NT2/D1 (cell line): ENCODE measurements at regions not wholly inside any gene's neighbourhood (a gene's known extent, or its start where the extent isn't known, plus 50 kb on each side); places are given as distances from the start of the nearest gene placed in this dataset.

Experiments used
- DNase-seq: peaks from one replicate; pipeline ENCODE4 v3.0.0-alpha.2; 2011; ENCODE audit warnings: low read depth, low spot score
- H3K27me3 ChIP-seq: 2 replicates; pipeline ENCODE4 v1.6.0; 2011; ENCODE audit warnings: mild to moderate bottlenecking; ENCODE audit not compliant: insufficient read length, insufficient read depth
- H3K36me3 ChIP-seq: 2 replicates; pipeline ENCODE4 v1.6.1; 2011; ENCODE audit warnings: mild to moderate bottlenecking, low read length, mixed read lengths; ENCODE audit not compliant: insufficient read depth, insufficient read length
- H3K4me1 ChIP-seq: 2 replicates; pipeline ENCODE4 v1.5.1; 2011; ENCODE audit not compliant: insufficient read depth, insufficient read length
- H3K4me3 ChIP-seq: 2 replicates; pipeline ENCODE4 v1.5.1; 2011; ENCODE audit warnings: low read depth; ENCODE audit not compliant: insufficient read length
- H3K9ac ChIP-seq: 2 replicates; pipeline ENCODE4 v1.6.0; 2011; ENCODE audit warnings: low read depth; ENCODE audit not compliant: insufficient read length
- H3K9me3 ChIP-seq: 2 replicates; pipeline ENCODE4 v1.5.1; 2011; ENCODE audit warnings: mild to moderate bottlenecking, low read length; ENCODE audit not compliant: insufficient read depth
- SUZ12 ChIP-seq: IDR thresholded peaks from 2 replicates; pipeline ENCODE4 v1.6.1; 2011; ENCODE audit not compliant: insufficient read length, insufficient read depth; ENCODE audit errors: extremely low read depth
- YY1 ChIP-seq: IDR thresholded peaks from 2 replicates; pipeline ENCODE4 v1.6.1; 2011; ENCODE audit not compliant: insufficient read length, insufficient read depth
- ZNF274 ChIP-seq: IDR thresholded peaks from 2 replicates; pipeline ENCODE4 v1.6.1; 2011; ENCODE audit warnings: mild to moderate bottlenecking, low read depth, low read length

DNA sequence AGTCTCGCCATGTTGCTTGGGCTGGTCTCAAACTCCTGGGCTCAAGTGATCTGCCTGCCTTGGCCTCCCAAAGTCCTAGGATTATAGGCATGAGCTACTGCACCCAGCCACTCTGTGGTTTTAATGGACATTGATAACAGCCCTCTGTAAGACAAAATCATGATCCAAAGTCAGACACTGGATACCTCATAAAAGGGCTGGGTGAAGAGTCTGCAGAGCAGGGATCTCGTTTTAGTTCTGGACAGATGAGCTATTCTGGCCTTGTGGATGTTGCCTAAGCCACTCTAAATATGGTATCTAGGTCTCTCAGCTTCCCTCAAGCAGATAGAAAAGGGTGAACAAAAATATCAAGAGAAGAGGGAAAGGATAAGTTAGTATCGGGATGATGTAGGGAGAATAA lies 133.4 kb upstream of the OSMR start:
- Histone ChIP-seq H3K4me3 (no peak overlapping the region), H3K4me1 (peaks cover 2% of the 10 kb centered on the region), H3K36me3 (no peaks in the 10 kb centered on the region), H3K27me3 (no peaks in the 10 kb centered on the region), H3K9me3 (no peaks in the 10 kb centered on the region), H3K9ac (no peak overlapping the region)
- TF ChIP-seq YY1 (no peak), ZNF274 (no peak), SUZ12 (no peak)
- no peak for DNase-seq

DNA sequence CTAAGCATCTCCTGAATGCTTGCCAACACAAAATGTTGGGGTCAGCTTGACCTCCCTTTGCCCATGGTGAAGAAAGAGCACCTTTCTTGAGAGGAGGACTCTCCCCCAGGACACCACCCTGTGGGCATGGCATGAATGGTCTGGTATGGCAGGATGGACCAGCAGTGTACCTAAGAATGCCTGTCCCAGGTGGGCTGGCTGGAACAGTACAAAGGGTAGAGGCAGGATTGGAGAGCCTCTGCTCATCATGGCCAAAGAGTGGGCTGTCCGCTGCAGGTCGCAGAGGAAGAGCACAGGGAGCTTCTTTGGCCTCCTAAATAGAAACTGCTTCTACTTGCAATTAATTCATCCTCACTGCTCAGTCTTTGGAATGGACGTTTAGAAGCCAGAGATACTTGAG lies 131.6 kb upstream of the OSMR start:
- no peak for DNase-seq
- Histone ChIP-seq H3K36me3 (no peaks in the 10 kb centered on the region), H3K9me3 (no peaks in the 10 kb centered on the region), H3K4me3 (no peak overlapping the region), H3K4me1 (peaks cover 2% of the 10 kb centered on the region), H3K27me3 (no peaks in the 10 kb centered on the region), H3K9ac (no peak overlapping the region)
- TF ChIP-seq SUZ12 (no peak), YY1 (no peak), ZNF274 (no peak)

DNA sequence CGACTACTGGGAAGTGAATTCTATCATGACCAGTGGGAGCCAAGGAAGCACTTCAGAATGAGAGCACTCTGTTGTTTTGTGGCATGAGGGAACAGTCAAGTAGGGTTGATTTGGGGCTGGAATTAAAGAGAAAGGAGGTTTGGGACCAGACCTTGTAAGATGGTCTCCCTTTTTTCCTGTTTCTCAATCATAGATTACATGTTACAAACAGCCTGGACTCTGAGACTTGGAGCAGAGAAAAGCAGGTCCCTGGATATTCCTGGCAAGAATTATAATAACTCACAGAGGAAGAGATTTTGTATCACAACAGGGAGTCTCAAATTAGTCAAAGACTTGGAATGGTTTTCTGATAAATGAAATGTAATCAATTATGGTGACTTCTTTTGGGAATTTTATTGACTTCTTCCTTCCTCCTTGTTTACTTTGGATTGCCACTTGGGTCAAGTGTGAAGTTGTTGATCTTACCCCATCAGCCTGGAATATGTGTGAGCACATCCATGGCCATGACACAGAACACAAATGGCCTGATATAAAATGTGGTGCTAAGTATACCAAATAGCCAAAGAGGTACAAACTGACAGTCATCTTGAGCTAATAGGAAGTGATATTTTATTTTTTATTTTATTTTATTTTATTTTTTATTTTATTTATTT lies 131.0 kb upstream of the OSMR start:
- Histone ChIP-seq H3K9me3 (no peaks in the 10 kb centered on the region), H3K27me3 (no peaks in the 10 kb centered on the region), H3K36me3 (no peaks in the 10 kb centered on the region), H3K4me3 (no peak overlapping the region), H3K4me1 (peaks cover 2% of the 10 kb centered on the region), H3K9ac (no peak overlapping the region)
- TF ChIP-seq YY1 (no peak), SUZ12 (no peak), ZNF274 (no peak)
- DNase-seq = no peak

DNA sequence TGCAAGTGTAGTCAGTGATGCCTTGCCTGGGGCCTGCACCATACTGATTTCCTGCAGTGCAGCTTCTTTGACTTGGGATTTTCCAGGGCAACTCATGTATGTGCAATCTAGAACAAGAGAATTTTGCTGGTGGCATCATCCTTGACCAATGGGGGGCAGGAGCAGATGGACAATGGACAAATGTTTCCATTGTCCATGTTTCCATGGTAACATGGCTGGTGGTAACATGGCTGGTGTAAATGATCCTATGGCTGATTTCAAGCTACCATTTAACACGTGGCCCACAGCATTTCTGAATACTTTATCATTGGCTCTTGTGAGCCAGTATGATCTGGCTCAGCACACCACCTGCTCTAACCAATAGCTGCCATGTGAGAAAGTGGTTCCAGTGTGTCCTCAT lies 130.1 kb upstream of the OSMR start:
- Histone ChIP-seq H3K27me3 (no peaks in the 10 kb centered on the region), H3K4me3 (no peak overlapping the region), H3K4me1 (peaks cover 2% of the 10 kb centered on the region), H3K9me3 (no peaks in the 10 kb centered on the region), H3K9ac (no peak overlapping the region), H3K36me3 (no peaks in the 10 kb centered on the region)
- no peak for DNase-seq
- TF ChIP-seq ZNF274 (no peak), YY1 (no peak), SUZ12 (no peak)

DNA sequence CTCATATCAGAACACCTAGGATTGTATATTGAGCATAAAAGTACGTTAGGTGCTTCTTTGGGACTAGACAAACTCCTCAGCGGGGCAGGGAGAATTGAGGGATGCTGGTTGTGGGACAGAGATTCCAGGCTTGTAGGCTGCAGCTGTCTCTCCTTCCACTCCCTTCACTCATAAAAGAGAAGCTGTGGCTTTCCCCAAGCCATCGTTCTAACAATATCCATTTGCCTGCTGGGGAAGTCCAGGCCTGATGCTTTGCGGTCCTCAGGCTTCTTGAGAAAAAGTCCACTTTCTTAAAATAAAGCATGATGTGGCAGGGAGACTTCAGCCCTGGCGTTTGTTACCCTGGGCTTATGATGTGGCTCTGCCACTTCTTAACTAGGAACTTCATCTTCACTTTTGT lies 129.3 kb upstream of the OSMR start:
- no peak for DNase-seq
- TF ChIP-seq ZNF274 (no peak), SUZ12 (no peak), YY1 (no peak)
- H3K9me3 ChIP-seq = no peaks in the 10 kb centered on the region

DNA sequence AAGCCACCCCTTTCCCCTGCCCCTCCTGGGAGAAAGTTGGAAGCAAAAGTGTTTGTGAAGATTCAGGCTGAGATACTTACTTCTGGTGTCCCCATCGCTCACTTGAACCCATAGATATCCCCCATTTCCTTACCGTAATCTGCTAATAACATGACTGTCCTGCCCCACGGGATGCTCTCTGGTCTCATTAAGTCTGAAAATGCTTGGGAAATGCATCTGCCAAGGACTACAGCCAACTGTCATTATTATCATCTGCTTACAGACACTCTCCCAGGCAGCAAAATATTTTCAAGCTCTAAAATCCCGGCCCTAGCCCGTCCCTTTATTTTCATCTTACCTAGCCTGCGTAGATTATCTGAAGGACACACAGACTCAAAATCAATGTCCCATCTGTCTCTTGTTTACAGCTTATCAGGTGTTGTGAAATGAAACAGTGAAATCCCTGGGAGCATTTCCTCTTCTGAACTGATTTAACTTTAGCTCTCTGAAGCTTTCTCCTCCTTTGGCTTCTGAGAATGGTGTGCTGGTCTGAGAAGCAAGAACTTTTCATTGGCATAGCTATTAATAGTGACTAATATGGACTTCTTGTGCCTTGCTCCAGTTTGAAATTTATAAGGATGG lies 126.9 kb upstream of the OSMR start:
- H3K4me3 ChIP-seq = no peak overlapping the region
- H3K36me3 ChIP-seq = no peaks in the 10 kb centered on the region
- TF ChIP-seq YY1 = no peak
- TF ChIP-seq ZNF274 = no peak
- TF ChIP-seq SUZ12 = no peak
- DNase-seq = no peak
- peaks cover 2% of the 10 kb centered on the region for H3K4me1 ChIP-seq
- no peaks in the 10 kb centered on the region for H3K9me3 ChIP-seq
- no peak overlapping the region for H3K9ac ChIP-seq
- no peaks in the 10 kb centered on the region for H3K27me3 ChIP-seq

More for the DNA sequence above, 129.3 kb upstream of the OSMR start:
- no peak overlapping the region for H3K9ac ChIP-seq
- no peak overlapping the region for H3K4me3 ChIP-seq
- H3K36me3 ChIP-seq = no peaks in the 10 kb centered on the region
- no peaks in the 10 kb centered on the region for H3K27me3 ChIP-seq
- H3K4me1 ChIP-seq = peaks cover 2% of the 10 kb centered on the region

DNA sequence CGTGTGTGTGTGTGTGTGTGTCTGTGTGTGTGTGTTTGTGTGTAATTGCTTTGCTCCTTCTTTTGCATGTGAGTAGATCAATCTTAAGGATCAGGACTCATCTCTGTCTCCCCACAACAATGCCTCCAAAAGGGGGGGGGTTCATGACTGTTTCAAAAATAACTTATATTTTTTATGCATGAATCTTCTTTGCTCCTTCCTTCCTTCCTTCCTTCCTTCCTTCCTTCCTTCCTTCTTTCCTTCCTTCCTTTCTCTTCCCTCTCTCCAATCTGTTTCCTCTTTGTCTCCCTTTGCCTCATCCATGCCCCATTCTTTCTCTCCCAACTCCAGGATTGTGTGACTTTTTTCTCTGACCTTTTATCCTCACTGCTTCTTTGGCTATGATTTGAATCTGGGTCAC lies 126.4 kb upstream of the OSMR start:
- no peak for DNase-seq
- H3K27me3 ChIP-seq = no peaks in the 10 kb centered on the region
- TF ChIP-seq YY1 (no peak), SUZ12 (no peak), ZNF274 (no peak)
- H3K9ac ChIP-seq = no peak overlapping the region
- H3K4me1 ChIP-seq = peaks cover 2% of the 10 kb centered on the region
- no peaks in the 10 kb centered on the region for H3K36me3 ChIP-seq
- H3K9me3 ChIP-seq = no peaks in the 10 kb centered on the region
- no peak overlapping the region for H3K4me3 ChIP-seq

DNA sequence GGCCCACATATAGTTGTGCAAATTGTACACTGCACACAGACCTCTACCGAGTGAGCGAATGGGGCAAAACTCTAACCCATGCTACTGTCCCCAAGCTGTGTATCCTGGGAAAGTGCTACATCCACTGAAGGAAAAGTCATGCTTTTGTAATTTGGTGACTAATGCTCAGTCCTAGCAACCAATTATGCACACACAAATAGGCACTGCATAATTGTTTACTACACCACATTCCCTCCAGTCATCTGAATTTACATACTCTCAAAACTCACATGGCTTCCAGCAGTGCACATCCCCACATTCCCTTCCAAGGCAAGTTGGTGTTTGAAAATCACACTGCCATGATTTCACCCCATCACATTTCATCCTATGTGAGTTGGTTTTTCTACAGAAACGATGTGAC lies 125.9 kb upstream of the OSMR start:
- Histone ChIP-seq H3K36me3 (no peaks in the 10 kb centered on the region), H3K9ac (no peak overlapping the region), H3K4me1 (peaks cover 2% of the 10 kb centered on the region), H3K9me3 (no peaks in the 10 kb centered on the region), H3K4me3 (no peak overlapping the region), H3K27me3 (no peaks in the 10 kb centered on the region)
- DNase-seq = no peak
- TF ChIP-seq ZNF274 (no peak), SUZ12 (no peak), YY1 (no peak)
